ENCODE measurements at regions not wholly inside any gene's neighbourhood (a gene's known extent, or its start where the extent isn't known, plus 50 kb on each side); places are given as distances from the start of the nearest gene placed in this dataset.

DNA sequence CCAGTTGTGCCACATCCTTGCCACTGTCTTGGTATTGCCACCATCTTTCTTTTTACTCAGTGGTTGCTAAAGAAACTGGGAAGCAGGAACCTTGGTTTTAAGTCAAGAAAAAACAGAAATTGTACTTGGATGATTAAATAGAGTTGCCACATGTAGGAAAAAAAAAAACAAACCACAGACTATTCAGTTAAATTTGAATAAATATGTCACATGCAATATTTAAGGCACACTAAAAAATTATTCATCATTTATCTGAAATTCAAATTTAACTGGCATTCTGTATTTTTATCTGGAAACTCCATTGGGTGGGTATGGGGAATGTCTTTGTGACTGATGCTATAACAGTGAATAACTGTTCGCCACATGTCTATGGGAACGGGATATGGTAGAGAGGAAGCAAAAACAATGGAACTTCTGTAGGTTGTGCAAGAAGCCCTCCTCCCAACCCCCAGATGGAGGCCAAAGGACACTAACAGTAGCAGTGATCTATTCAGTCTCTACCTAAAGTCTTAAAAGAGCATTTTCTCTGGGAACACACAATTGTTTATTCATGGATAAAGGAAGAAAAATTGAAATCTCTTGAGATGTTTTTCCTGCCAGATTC is 57.0 kb upstream of the PLAC8 start:
- Histone ChIP-seq H3K36me3 (ENCODE audit: control insufficient read depth, insufficient read depth, low read length) (no peaks in the 10 kb centered on the region), H3K27me3 (ENCODE audit: control insufficient read depth, insufficient read depth, low read length) (no peaks in the 10 kb centered on the region), H3K4me1 (ENCODE audit: control insufficient read depth, insufficient read depth, low read length) (no peaks in the 10 kb centered on the region), H3K27ac (ENCODE audit: low read length) (no peak overlapping the region), H3K4me3 (ENCODE audit: low read length) (no peak overlapping the region), H3K9me3 (ENCODE audit: control insufficient read depth, low read depth, low read length) (no peaks in the 10 kb centered on the region)
- no peak for DNase-seq
- 80% methylated on average over 1 of the region's 2 CpGs for WGBS (ENCODE audit: insufficient coverage, low lambda C conversion rate)

DNA sequence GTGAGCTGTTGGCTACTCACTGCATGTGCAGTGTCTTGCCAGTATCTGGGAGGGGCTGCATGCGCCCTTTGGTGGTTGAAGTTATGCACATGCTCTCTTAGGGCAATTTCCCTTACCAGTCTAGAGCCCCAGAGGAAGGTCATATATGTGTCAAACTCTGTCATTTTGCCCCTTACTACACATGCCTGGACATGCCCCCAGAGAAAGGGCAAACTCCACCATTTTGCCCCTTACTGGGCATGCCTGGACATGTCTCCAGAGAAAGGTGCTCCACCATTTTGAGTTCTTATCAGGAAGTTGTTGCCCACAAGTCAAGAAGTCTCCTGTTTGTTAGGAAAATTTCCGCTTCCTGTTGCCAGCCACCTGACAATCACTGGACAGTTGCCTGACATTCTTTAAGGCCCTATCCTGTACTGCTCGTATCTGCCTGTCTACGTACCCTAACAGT is 56.4 kb upstream of the PLAC8 start:
- no peaks in the 10 kb centered on the region for H3K36me3 ChIP-seq (ENCODE audit: control insufficient read depth, insufficient read depth, low read length)
- H3K27me3 ChIP-seq (ENCODE audit: control insufficient read depth, insufficient read depth, low read length) = no peaks in the 10 kb centered on the region
- H3K9me3 ChIP-seq (ENCODE audit: control insufficient read depth, low read depth, low read length) = no peaks in the 10 kb centered on the region
- no peak overlapping the region for H3K4me3 ChIP-seq (ENCODE audit: low read length)
- no peak for DNase-seq
- no peak overlapping the region for H3K27ac ChIP-seq (ENCODE audit: low read length)
- H3K4me1 ChIP-seq (ENCODE audit: control insufficient read depth, insufficient read depth, low read length) = no peaks in the 10 kb centered on the region
- WGBS (ENCODE audit: insufficient coverage, low lambda C conversion rate) = no CpG with 5 or more reads among the region's 4 CpGs

Data from large intestine (tissue), 3 donors.